Mesenchymal stem cell (in vitro differentiated cells and primary cell): ENCODE measurements at regions not wholly inside any gene's neighbourhood (a gene's known extent, or its start where the extent isn't known, plus 50 kb on each side); places are given as distances from the start of the nearest gene placed in this dataset.

Experiments used
- DNase-seq: peaks from one replicate; pipeline ENCODE4 v3.0.0-alpha.2; 2013
- H2AFZ ChIP-seq: one replicate; pipeline ENCODE4 v1.6.1; 2013; ENCODE audit warnings: low read depth, mild to moderate bottlenecking, control low read depth, inconsistent platforms, low read length, moderate library complexity
- H2AK5ac ChIP-seq: 2 replicates; pipeline ENCODE4 v1.6.1; 2013; ENCODE audit warnings: low read length, moderate library complexity, mild to moderate bottlenecking, inconsistent platforms; ENCODE audit not compliant: severe bottlenecking
- H2BK120ac ChIP-seq: one replicate; pipeline ENCODE4 v1.6.1; 2013; ENCODE audit warnings: low read depth, mild to moderate bottlenecking, inconsistent platforms, low read length, moderate library complexity
- H2BK12ac ChIP-seq, 2 experiments: one replicate each; pipeline ENCODE4 v1.6.1; 2013; ENCODE audit warnings: inconsistent platforms in 2 of 2, low read length in 2 of 2, mild to moderate bottlenecking in 2 of 2, moderate library complexity in 2 of 2, control low read depth in 1 of 2
- H2BK15ac ChIP-seq: one replicate; pipeline ENCODE4 v1.6.1; 2013; ENCODE audit warnings: mild to moderate bottlenecking, low read depth, inconsistent platforms; ENCODE audit not compliant: poor library complexity, severe bottlenecking
- H2BK5ac ChIP-seq: 2 replicates; pipeline ENCODE4 v1.6.1; 2013; ENCODE audit warnings: low read depth, mild to moderate bottlenecking, low read length, control low read depth, inconsistent platforms; ENCODE audit not compliant: poor library complexity, severe bottlenecking
- H3K14ac ChIP-seq, 2 experiments: one replicate each; pipeline ENCODE4 v1.6.1; 2013; ENCODE audit warnings: inconsistent platforms in 2 of 2, low read length in 2 of 2, control low read depth in 1 of 2, mild to moderate bottlenecking in 1 of 2, moderate library complexity in 1 of 2
- H3K18ac ChIP-seq, 2 experiments: one replicate each; pipeline ENCODE4 v1.6.1; 2013; ENCODE audit warnings: inconsistent platforms in 2 of 2, low read length in 2 of 2, control low read depth in 1 of 2, low read depth in 1 of 2, mild to moderate bottlenecking in 1 of 2
- H3K23ac ChIP-seq, 2 experiments: one replicate each; pipeline ENCODE4 v1.6.1; 2013; ENCODE audit warnings: inconsistent platforms in 2 of 2, low read length in 2 of 2, mild to moderate bottlenecking in 2 of 2, moderate library complexity in 2 of 2, control low read depth in 1 of 2
- H3K27ac ChIP-seq: 2 replicates; pipeline ENCODE4 v1.5.1; 2013; ENCODE audit warnings: mild to moderate bottlenecking, moderate library complexity, low read length, control low read depth, inconsistent platforms; ENCODE audit not compliant: poor library complexity, severe bottlenecking
- H3K27me3 ChIP-seq, 2 experiments: 2 replicates each; pipeline versions ENCODE4 v1.6.1 to v1.7.0; 2013; ENCODE audit warnings: low read length in 2 of 2, mild to moderate bottlenecking in 2 of 2, moderate library complexity in 2 of 2, control low read depth in 1 of 2, inconsistent platforms in 1 of 2; ENCODE audit not compliant: control insufficient read depth in 1 of 2, insufficient read depth in 1 of 2
- H3K36me3 ChIP-seq, 2 experiments: 2 replicates each; pipeline versions ENCODE4 v1.6.1 to v1.7.0; 2013; ENCODE audit warnings: low read length in 2 of 2, control low read depth in 1 of 2, inconsistent platforms in 1 of 2, low read depth in 1 of 2, mild to moderate bottlenecking in 1 of 2; ENCODE audit not compliant: insufficient read depth in 2 of 2, control insufficient read depth in 1 of 2
- H3K4ac ChIP-seq, 2 experiments: one replicate each; pipeline ENCODE4 v1.6.1; 2013; ENCODE audit warnings: inconsistent platforms in 2 of 2, low read length in 2 of 2, mild to moderate bottlenecking in 2 of 2, moderate library complexity in 2 of 2, control low read depth in 1 of 2, low read depth in 1 of 2
- H3K4me1 ChIP-seq: 2 replicates; pipeline ENCODE4 v1.6.1; 2013; ENCODE audit warnings: low read depth, low read length, control low read depth; ENCODE audit not compliant: control insufficient read depth, insufficient read depth
- H3K4me2 ChIP-seq: 2 replicates; pipeline ENCODE4 v1.6.1; 2013; ENCODE audit warnings: low read length, mild to moderate bottlenecking, inconsistent platforms; ENCODE audit not compliant: poor library complexity, severe bottlenecking
- H3K4me3 ChIP-seq, 2 experiments: 2 replicates each; pipeline versions ENCODE4 v1.5.1 to v1.7.0; 2013; ENCODE audit warnings: low read length in 2 of 2, mild to moderate bottlenecking in 2 of 2, control low read depth in 1 of 2, low read depth in 1 of 2; ENCODE audit not compliant: insufficient read depth in 1 of 2
- H3K79me1 ChIP-seq: replicated peaks from 2 replicates; pipeline ENCODE4 v1.6.1; 2013; ENCODE audit warnings: mild to moderate bottlenecking, control low read depth, low read length, inconsistent platforms; ENCODE audit not compliant: poor library complexity, severe bottlenecking
- H3K9ac ChIP-seq: 2 replicates; pipeline ENCODE4 v1.7.0; 2013; ENCODE audit warnings: mild to moderate bottlenecking, low read length, moderate library complexity
- H3K9me3 ChIP-seq: 2 replicates; pipeline ENCODE4 v1.7.0; 2013; ENCODE audit warnings: mild to moderate bottlenecking, low read length; ENCODE audit not compliant: control insufficient read depth
- H4K8ac ChIP-seq: one replicate; pipeline ENCODE4 v1.6.1; 2013; ENCODE audit warnings: inconsistent platforms, mild to moderate bottlenecking, low read length, moderate library complexity
- H4K91ac ChIP-seq: one replicate; pipeline ENCODE4 v1.6.1; 2013; ENCODE audit warnings: mild to moderate bottlenecking, low read length, inconsistent platforms
- WGBS: methylation state at CpG from one replicate; pipeline ENCODE4 v1.1.7; 2013; ENCODE audit warnings: mixed read lengths; 5-methylcytosine and 5-hydroxymethylcytosine counted together

DNA sequence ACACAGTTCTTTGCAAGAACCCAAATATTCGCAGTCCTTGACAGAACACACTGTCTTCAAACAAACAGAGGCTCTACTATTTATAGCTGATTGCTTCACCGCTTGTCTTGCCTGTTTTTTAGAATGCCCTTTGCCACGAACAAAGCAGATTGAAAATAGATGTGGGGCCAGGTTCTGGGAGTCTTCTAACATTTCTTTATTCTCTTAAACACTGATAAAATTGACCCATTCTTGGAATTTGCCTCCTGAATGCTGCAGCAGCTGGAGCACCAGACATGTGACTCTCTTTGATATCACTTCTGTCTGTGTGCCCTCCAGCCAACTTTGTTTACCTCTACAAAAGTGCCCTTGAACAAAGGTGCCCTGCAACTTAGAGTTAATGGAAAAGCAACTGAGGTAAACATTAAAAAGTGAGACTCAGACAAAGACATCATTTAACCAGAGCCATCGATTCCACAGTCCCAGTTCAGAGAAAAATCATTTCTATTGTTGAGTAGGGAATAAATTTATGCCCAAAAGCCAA lies 64.2 kb upstream of the SPP1 start:
- no peaks in the 10 kb centered on the region for H3K9me3 ChIP-seq
- H3K14ac ChIP-seq = no peak overlapping the region
- no peak overlapping the region for H2AK5ac ChIP-seq
- H2BK5ac ChIP-seq = no peak overlapping the region
- peak; percentile 45 for DNase-seq
- 21% methylated on average over 3 of the region's 4 CpGs for WGBS
- no peak overlapping the region for H3K23ac ChIP-seq
- peak overlapping the region; percentile 10 for H3K27ac ChIP-seq
- no peak overlapping the region for H2AFZ ChIP-seq
- no peak overlapping the region for H2BK15ac ChIP-seq
- no peak overlapping the region for H3K4me3 ChIP-seq
- no peak overlapping the region for H2BK120ac ChIP-seq
- H3K79me1 ChIP-seq = no peaks in the 10 kb centered on the region
- no peak overlapping the region for H4K8ac ChIP-seq
- no peaks in the 10 kb centered on the region for H3K36me3 ChIP-seq
- H3K9ac ChIP-seq = no peak overlapping the region
- no peak overlapping the region for H3K4ac ChIP-seq
- H3K4me1 ChIP-seq = peaks cover 2% of the 10 kb centered on the region
- H2BK12ac ChIP-seq = peak overlapping the region in 1 of 2 experiments; percentile 66
- H3K27me3 ChIP-seq = peaks cover 0 to 17% of the 10 kb centered on the region in 2 experiments
- H3K18ac ChIP-seq = peak overlapping the region in 1 of 2 experiments; percentile 5
- H3K4me2 ChIP-seq = no peak overlapping the region
- no peak overlapping the region for H4K91ac ChIP-seq

DNA sequence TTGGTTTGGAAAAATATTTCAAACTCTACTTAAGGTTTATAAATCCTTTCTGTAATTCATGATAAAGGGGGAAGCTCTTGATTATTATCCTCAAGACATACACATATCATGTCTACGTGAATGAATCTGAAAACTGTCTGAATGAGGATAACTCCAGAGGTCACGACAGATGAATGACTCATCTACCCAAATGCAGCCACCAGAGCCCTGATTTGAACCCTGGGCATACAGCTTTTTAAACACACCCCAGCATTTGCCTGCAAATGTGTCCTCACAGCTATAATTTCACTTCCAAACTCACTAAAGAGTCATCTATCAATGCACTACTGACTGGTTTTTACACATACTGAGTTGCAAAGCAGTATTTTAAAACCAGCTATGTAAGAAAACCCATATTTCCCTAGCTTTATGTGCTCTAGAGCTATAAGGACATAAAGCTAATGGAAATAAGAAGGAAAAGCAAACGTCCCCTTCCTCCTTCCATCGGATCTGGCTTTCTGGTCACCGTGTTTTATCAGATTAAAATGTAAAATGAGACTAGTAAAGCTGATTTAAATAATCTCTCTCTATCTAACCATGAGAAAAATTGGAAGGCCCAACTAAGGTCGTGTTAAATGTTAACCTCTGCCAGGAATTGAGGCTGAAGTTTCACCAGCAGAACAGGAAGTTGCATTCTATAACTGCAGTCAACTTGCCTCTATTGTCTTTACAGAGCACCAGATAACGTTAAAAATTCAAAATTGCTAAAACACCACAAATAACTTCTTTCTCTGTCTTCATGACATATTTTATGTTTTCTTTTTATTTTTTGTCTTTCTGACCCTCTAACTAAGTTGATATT lies 63.1 kb upstream of the SPP1 start:
- H4K91ac ChIP-seq = no peak overlapping the region
- peak overlapping the region; percentile 24 to 42 for H3K18ac ChIP-seq
- no peak overlapping the region for H3K4ac ChIP-seq
- no peak overlapping the region for H2BK15ac ChIP-seq
- no peak overlapping the region for H2AFZ ChIP-seq
- H3K4me3 ChIP-seq = no peak overlapping the region
- H3K27ac ChIP-seq = peak overlapping the region; percentile 34
- peaks cover 2% of the 10 kb centered on the region for H3K4me1 ChIP-seq
- H3K27me3 ChIP-seq = peaks cover 0 to 13% of the 10 kb centered on the region in 2 experiments
- H3K9me3 ChIP-seq = no peaks in the 10 kb centered on the region
- H2BK5ac ChIP-seq = no peak overlapping the region
- H4K8ac ChIP-seq = no peak overlapping the region
- H2BK120ac ChIP-seq = no peak overlapping the region
- H3K14ac ChIP-seq = no peak overlapping the region
- H3K36me3 ChIP-seq = no peaks in the 10 kb centered on the region
- no peak overlapping the region for H3K23ac ChIP-seq
- no peak overlapping the region for H2AK5ac ChIP-seq
- DNase-seq = peak; percentile 12
- WGBS = 33% methylated on average over 4 of the region's 7 CpGs
- no peak overlapping the region for H2BK12ac ChIP-seq
- H3K79me1 ChIP-seq = no peaks in the 10 kb centered on the region
- no peak overlapping the region for H3K4me2 ChIP-seq
- H3K9ac ChIP-seq = no peak overlapping the region

DNA sequence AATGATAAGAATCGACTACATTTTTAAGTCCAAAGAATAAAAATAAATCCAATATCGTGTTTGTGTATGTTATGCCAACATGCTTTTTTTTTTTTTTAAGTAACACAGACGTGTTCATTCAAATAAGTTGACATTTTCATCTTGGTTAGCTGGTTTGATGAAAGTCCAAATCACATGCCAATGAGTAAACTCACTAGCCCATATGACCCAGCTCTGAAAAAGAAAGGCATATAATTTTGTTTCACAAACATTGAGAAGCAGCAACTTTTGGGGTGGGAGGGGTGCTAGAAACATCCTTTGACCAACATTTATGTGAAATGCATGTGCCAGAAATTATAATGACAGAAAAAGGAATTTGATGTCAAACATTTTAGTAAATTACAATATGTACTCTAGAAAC lies 61.6 kb upstream of the SPP1 start:
- Histone ChIP-seq H3K27ac (no peak overlapping the region), H3K27me3 (peaks cover 0 to 7% of the 10 kb centered on the region in 2 experiments), H2BK5ac (no peak overlapping the region), H3K18ac (no peak overlapping the region), H2BK12ac (no peak overlapping the region), H3K9ac (peak overlapping the region; percentile 11), H3K23ac (no peak overlapping the region), H3K79me1 (no peaks in the 10 kb centered on the region), H4K91ac (no peak overlapping the region), H3K4me2 (no peak overlapping the region), H4K8ac (no peak overlapping the region), H2BK15ac (no peak overlapping the region), H3K14ac (no peak overlapping the region), H2AFZ (no peak overlapping the region), H2BK120ac (no peak overlapping the region), H3K4me1 (peaks cover 2% of the 10 kb centered on the region), H3K9me3 (no peaks in the 10 kb centered on the region), H3K36me3 (no peaks in the 10 kb centered on the region), H3K4ac (no peak overlapping the region), H3K4me3 (no peak overlapping the region), H2AK5ac (no peak overlapping the region)
- DNase-seq = no peak
- no CpG with 5 or more reads among the region's 3 CpGs for WGBS

DNA sequence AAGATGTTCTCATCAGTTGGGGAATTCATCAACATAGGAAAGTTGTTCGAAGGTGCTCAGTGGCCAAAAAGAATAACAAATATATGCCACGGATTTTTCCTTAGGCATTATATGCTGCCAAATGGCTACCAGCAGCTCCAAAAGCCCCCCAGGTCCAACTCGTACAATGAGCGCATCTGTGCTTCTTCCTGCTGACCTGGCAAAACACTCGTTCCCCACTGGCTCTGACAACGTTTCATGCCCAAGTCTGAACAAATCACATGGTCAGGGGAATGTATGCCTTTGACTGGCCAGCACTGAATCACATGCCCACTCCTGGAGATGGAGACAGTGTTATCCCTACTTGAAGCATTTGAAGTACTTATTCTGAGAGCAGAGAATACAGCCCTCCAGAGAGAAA lies 59.9 kb upstream of the SPP1 start:
- no peak overlapping the region for H2BK5ac ChIP-seq
- no peak overlapping the region for H4K8ac ChIP-seq
- H3K4ac ChIP-seq = no peak overlapping the region
- H2BK12ac ChIP-seq = no peak overlapping the region
- H3K4me3 ChIP-seq = no peak overlapping the region
- no peak overlapping the region for H3K14ac ChIP-seq
- H3K36me3 ChIP-seq = no peaks in the 10 kb centered on the region
- H2BK120ac ChIP-seq = no peak overlapping the region
- H3K27ac ChIP-seq = no peak overlapping the region
- H3K4me2 ChIP-seq = no peak overlapping the region
- peaks cover 0 to 3% of the 10 kb centered on the region in 2 experiments for H3K27me3 ChIP-seq
- no peak overlapping the region for H3K9ac ChIP-seq
- H3K4me1 ChIP-seq = peaks cover 2% of the 10 kb centered on the region
- H2AK5ac ChIP-seq = no peak overlapping the region
- H3K23ac ChIP-seq = no peak overlapping the region
- no peaks in the 10 kb centered on the region for H3K79me1 ChIP-seq
- WGBS = 80% methylated on average over 6 of the region's 6 CpGs
- no peak overlapping the region for H3K18ac ChIP-seq
- no peaks in the 10 kb centered on the region for H3K9me3 ChIP-seq
- DNase-seq = no peak
- no peak overlapping the region for H2BK15ac ChIP-seq
- H4K91ac ChIP-seq = no peak overlapping the region
- H2AFZ ChIP-seq = no peak overlapping the region
